B cell (primary cell): ENCODE measurements at regions not wholly inside any gene's neighbourhood (a gene's known extent, or its start where the extent isn't known, plus 50 kb on each side); places are given as distances from the start of the nearest gene placed in this dataset.

Experiments
- ATAC-seq: fragments of 200-7000 bp; cut with Tn5 transposase; one replicate; pipeline ENCODE4 v1.10.0; 2021; ENCODE audit warnings: low read depth, mild to moderate bottlenecking, moderate number of reproducible peaks, moderate library complexity
- CTCF ChIA-PET: fragments of 350-600 bp; sonication (Branson Sonifier 250); formaldehyde crosslinking; loops from one replicate; lab custom pipeline; 2021; ENCODE audit warnings: antibody characterized with exemption, inconsistent platforms; lab: Charles Lee
- POLR2A ChIA-PET: fragments of 350-600 bp; sonication (Branson Sonifier 250); formaldehyde crosslinking; loops from one replicate; lab custom pipeline; 2021; ENCODE audit warnings: antibody characterized with exemption; lab: Charles Lee
- DNase-seq: peaks from one replicate; pipeline ENCODE4 v3.0.0; 2013
- H2AFZ ChIP-seq: 2 replicates; pipeline ENCODE4 v1.6.1; 2012; ENCODE audit warnings: mild to moderate bottlenecking, low read depth, low read length; ENCODE audit not compliant: insufficient read depth, poor library complexity, severe bottlenecking
- H3K27ac ChIP-seq, 2 donors: 1 replicate in 1 of 2; 2 replicates in 1 of 2; pipeline ENCODE4 v1.5.1; 2012 to 2013; ENCODE audit warnings: low read length in 2 of 2, mild to moderate bottlenecking in 2 of 2, moderate library complexity in 1 of 2
- H3K27me3 ChIP-seq, 4 experiments: fragments of 200-600 bp in 1 of 4; sonication (generic) in 1 of 4; replicated peaks in 1 of 4; 1 replicate in 2 of 4; 2 replicates in 2 of 4; pipeline versions ENCODE4 v1.6.1 to v1.7.0; 2013 to 2016; ENCODE audit warnings: low read length in 3 of 4, mild to moderate bottlenecking in 2 of 4, mixed read lengths in 1 of 4, moderate library complexity in 1 of 4; ENCODE audit not compliant: insufficient read depth in 4 of 4, control insufficient read depth in 3 of 4; ENCODE audit errors: control extremely low read depth in 1 of 4
- H3K36me3 ChIP-seq, 2 experiments: replicated peaks in 1 of 2; 1 replicate in 1 of 2; 2 replicates in 1 of 2; pipeline versions ENCODE4 v1.6.1 to v1.7.1; 2013; ENCODE audit warnings: low read length in 1 of 2; ENCODE audit not compliant: insufficient read depth in 2 of 2, control insufficient read depth in 1 of 2; ENCODE audit errors: control extremely low read depth in 1 of 2, extremely low read depth in 1 of 2
- H3K4me1 ChIP-seq, 2 donors: fragments of 200-600 bp in 1 of 2; sonication (generic) in 1 of 2; 1 replicate in 1 of 2; 2 replicates in 1 of 2; pipeline versions ENCODE4 v1.5.1 to v1.6.1; 2013 to 2017; ENCODE audit warnings: low read length in 2 of 2; ENCODE audit not compliant: control insufficient read depth in 2 of 2, insufficient read depth in 2 of 2
- H3K4me2 ChIP-seq: replicated peaks from 2 replicates; pipeline ENCODE3; 2012; ENCODE audit warnings: mild to moderate bottlenecking, low read depth, low read length; ENCODE audit not compliant: poor library complexity, severe bottlenecking
- H3K4me3 ChIP-seq, 5 experiments: fragments of 200-600 bp in 1 of 5; sonication (generic) in 1 of 5; 1 replicate in 3 of 5; 2 replicates in 2 of 5; pipeline versions ENCODE4 v1.5.1 to v1.7.0; 2011 to 2016; ENCODE audit warnings: low read length in 4 of 5, mild to moderate bottlenecking in 4 of 5, low read depth in 2 of 5, control low read depth in 1 of 5, moderate library complexity in 1 of 5; ENCODE audit not compliant: insufficient read depth in 1 of 5; ENCODE audit errors: control extremely low read depth in 1 of 5, extremely low read depth in 1 of 5
- H3K79me2 ChIP-seq: fragments of 200-600 bp; sonication (generic); one replicate; pipeline ENCODE4 v1.6.0; 2016; ENCODE audit warnings: low read length; ENCODE audit not compliant: control insufficient read depth, insufficient read depth
- H3K9ac ChIP-seq: fragments of 200-600 bp; sonication (generic); 2 replicates; pipeline ENCODE4 v1.6.1; 2017; ENCODE audit warnings: mild to moderate bottlenecking, low read length, moderate library complexity
- H3K9me3 ChIP-seq, 3 donors: one replicate each; pipeline versions ENCODE4 v1.6.1 to v1.7.1; 2013; ENCODE audit warnings: low read length in 2 of 3; ENCODE audit not compliant: control insufficient read depth in 2 of 3, insufficient read depth in 1 of 3; ENCODE audit errors: control extremely low read depth in 1 of 3
- H4K20me1 ChIP-seq: 2 replicates; pipeline ENCODE4 v1.6.0; 2012; ENCODE audit warnings: mild to moderate bottlenecking, low read length; ENCODE audit not compliant: insufficient read depth, control insufficient read depth, poor library complexity, severe bottlenecking
- H3K27ac Mint-ChIP-seq: one replicate; pipeline ENCODE4 v1.8.0; 2021; ENCODE audit warnings: mixed read lengths
- H3K27me3 Mint-ChIP-seq: one replicate; pipeline ENCODE4 v1.8.0; 2021; ENCODE audit warnings: mixed read lengths
- H3K4me1 Mint-ChIP-seq: one replicate; pipeline ENCODE4 v1.8.0; 2021; ENCODE audit warnings: mixed read lengths
- H3K4me3 Mint-ChIP-seq: one replicate; pipeline ENCODE4 v1.8.0; 2021; ENCODE audit warnings: mixed read lengths
- H3K9me3 Mint-ChIP-seq: one replicate; pipeline ENCODE4 v1.8.0; 2022; ENCODE audit warnings: mixed read lengths; ENCODE audit not compliant: insufficient read depth
- EZH2 ChIP-seq: IDR thresholded peaks from 2 replicates; pipeline ENCODE4 v1.6.1; 2012; ENCODE audit warnings: borderline replicate concordance, low read depth, mild to moderate bottlenecking, moderate library complexity, low read length; ENCODE audit not compliant: insufficient read depth, poor library complexity, severe bottlenecking
- WGBS: methylation state at CpG from one replicate; pipeline ENCODE4 v1.1.5; 2013; ENCODE audit warnings: missing lambda C conversion rate; ENCODE audit not compliant: insufficient coverage; 5-methylcytosine and 5-hydroxymethylcytosine counted together
- intact Hi-C: fragments of 100-400 bp; cut with micrococcal nuclease; formaldehyde crosslinking; loops from one replicate; pipeline ENCODE4 v1.10.0; 2022
- TF ChIP-seq, protein P1 (sequence below): fragments of 200-600 bp; IDR thresholded peaks from one replicate; pipeline ENCODE4 v1.8.0; 2022; ENCODE audit warnings: antibody characterized with exemption, mild to moderate bottlenecking

DNA sequence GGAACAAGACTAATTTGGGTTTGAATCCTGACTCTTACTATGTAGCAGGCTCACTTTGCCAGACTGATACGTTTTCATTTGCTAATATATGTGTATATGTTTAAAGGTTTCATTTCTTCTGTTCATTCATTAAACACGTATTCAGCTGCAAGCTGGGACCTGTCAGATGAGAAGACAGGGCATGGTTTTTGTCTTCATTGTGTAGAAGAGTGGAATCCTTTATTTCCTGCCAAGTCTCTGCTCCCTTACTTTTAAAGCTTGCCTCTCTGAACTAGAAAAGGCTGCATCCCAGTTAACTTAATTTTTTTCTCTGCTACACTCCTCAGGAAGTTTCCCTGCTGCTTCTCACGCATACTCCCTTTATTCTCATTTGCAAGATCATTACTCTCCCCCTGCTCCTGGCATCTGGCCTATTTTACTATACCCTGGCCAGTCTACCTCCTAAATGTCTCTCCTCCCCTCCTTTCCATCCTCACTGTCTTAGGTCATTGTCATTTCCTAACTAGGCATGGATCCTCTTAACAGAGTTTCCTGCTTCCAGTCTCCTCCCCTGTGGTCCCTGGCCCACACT, 141.0 kb upstream of the TMTC4 start:
- WGBS = 92% methylated on average over 1 of the region's 3 CpGs
- no peaks in the 10 kb centered on the region for H3K4me1 ChIP-seq
- Mint-ChIP-seq H3K4me1 (no peaks in the 10 kb centered on the region), H3K9me3 (peaks cover 2% of the 10 kb centered on the region), H3K27ac (no peak overlapping the region), H3K4me3 (no peak overlapping the region), H3K27me3 (peaks cover 18% of the 10 kb centered on the region)
- ChIA-PET POLR2A (no interaction called here), CTCF (no interaction called here)
- no peaks in the 10 kb centered on the region for H3K79me2 ChIP-seq
- no peak overlapping the region for H3K27ac ChIP-seq
- no peaks in the 10 kb centered on the region for H3K36me3 ChIP-seq
- ATAC-seq = no peak
- intact Hi-C loops = no loop called here
- no peak for TF ChIP-seq EZH2
- TF ChIP-seq, protein P1, sequence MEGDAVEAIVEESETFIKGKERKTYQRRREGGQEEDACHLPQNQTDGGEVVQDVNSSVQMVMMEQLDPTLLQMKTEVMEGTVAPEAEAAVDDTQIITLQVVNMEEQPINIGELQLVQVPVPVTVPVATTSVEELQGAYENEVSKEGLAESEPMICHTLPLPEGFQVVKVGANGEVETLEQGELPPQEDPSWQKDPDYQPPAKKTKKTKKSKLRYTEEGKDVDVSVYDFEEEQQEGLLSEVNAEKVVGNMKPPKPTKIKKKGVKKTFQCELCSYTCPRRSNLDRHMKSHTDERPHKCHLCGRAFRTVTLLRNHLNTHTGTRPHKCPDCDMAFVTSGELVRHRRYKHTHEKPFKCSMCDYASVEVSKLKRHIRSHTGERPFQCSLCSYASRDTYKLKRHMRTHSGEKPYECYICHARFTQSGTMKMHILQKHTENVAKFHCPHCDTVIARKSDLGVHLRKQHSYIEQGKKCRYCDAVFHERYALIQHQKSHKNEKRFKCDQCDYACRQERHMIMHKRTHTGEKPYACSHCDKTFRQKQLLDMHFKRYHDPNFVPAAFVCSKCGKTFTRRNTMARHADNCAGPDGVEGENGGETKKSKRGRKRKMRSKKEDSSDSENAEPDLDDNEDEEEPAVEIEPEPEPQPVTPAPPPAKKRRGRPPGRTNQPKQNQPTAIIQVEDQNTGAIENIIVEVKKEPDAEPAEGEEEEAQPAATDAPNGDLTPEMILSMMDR = no peak
- no peak overlapping the region for H3K4me3 ChIP-seq
- no peak for DNase-seq
- peaks cover 0 to 3% (median 1%) of the 10 kb centered on the region in 3 donors for H3K9me3 ChIP-seq
- H3K9ac ChIP-seq = no peak overlapping the region
- no peaks in the 10 kb centered on the region for H4K20me1 ChIP-seq
- H2AFZ ChIP-seq = no peak overlapping the region
- no peak overlapping the region for H3K4me2 ChIP-seq
- H3K27me3 ChIP-seq = no peaks in the 10 kb centered on the region

DNA sequence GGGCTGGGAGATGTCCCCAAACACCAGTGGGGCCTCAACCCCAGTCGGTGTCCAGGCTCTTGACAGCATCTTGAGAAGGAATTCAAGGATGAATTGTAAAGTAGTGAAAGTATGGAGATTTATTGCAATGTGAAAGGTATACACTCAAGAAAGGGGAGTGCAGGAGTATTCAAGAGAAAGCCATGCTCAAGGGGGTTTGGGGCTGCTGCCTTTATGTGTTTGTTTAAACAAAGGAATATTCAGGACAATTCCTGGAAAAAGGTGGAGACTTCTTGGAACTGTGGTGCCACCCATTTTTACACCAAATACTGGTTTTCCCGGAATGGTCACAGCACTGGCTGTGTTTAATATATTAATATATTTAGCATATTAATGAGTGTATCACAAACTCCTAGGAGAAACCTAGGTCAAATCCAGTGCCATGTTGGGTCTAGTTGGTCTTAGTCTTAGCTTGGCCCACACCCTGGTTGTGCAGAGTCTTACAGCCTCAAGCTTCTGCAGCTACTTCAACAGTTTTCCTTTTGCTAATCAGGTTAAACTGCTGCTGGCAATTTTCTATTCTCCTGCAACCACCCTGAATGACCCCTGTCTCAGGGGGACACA, 138.5 kb upstream of the TMTC4 start:
- POLR2A ChIA-PET = no interaction called here
- Histone ChIP-seq H3K79me2 (no peaks in the 10 kb centered on the region), H3K9me3 (no peaks in the 10 kb centered on the region), H3K27ac (no peak overlapping the region), H3K4me2 (no peak overlapping the region), H4K20me1 (no peaks in the 10 kb centered on the region), H2AFZ (no peak overlapping the region), H3K27me3 (no peaks in the 10 kb centered on the region), H3K9ac (no peak overlapping the region), H3K4me1 (no peaks in the 10 kb centered on the region), H3K36me3 (no peaks in the 10 kb centered on the region), H3K4me3 (no peak overlapping the region)
- WGBS = 88% methylated on average over 1 of the region's 2 CpGs
- Mint-ChIP-seq H3K4me3 (no peak overlapping the region), H3K4me1 (no peaks in the 10 kb centered on the region), H3K27me3 (peaks cover 15% of the 10 kb centered on the region), H3K9me3 (peaks cover 2% of the 10 kb centered on the region), H3K27ac (no peak overlapping the region)
- CTCF ChIA-PET = no interaction called here
- TF ChIP-seq, protein P1 = no peak
- no peak for TF ChIP-seq EZH2
- intact Hi-C loops = no loop called here
- no peak for ATAC-seq
- DNase-seq = no peak
